ENCODE measurements at regions not wholly inside any gene's neighbourhood (a gene's known extent, or its start where the extent isn't known, plus 50 kb on each side); places are given as distances from the start of the nearest gene placed in this dataset.

DNA sequence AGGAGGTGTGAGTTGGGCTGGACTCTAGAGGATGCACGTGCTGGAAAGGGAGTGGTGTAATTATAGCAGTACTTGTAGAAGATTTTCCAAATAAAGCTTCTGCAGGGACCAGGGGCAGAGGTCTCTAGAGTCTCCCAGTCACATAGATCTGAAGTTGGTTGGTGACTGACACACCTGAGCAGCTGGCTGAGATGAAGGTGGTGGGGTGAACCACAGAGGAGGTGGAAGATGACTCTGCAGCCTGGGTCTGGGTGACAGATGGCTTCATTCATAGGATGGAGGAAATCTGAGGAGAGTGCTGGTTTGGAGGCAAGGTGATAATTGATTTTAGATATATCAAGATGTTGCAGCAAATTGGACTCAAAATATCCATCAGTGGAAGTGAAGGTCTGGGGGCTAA is 178.9 kb upstream of the IVNS1ABP start:
- no peak for DNase-seq

DNA sequence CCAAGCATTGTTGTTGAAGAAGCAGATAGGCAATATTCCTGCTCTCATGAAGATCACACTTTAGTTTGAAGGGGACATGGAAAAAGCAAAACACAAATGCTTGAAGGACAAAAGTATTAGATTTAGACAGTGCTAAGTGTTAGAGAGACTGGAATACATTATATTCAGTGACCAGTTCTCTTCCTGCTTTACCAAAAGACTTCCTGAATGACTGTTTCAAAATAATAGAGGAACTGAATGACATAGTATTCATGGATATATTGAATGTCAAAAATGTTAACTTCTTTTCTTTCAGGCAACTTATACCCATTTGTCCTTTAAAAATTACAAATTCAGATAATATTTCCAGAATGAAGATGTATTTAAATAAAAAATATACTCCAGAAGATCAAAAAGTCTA is 178.0 kb upstream of the IVNS1ABP start:
- no peak for DNase-seq

DNA sequence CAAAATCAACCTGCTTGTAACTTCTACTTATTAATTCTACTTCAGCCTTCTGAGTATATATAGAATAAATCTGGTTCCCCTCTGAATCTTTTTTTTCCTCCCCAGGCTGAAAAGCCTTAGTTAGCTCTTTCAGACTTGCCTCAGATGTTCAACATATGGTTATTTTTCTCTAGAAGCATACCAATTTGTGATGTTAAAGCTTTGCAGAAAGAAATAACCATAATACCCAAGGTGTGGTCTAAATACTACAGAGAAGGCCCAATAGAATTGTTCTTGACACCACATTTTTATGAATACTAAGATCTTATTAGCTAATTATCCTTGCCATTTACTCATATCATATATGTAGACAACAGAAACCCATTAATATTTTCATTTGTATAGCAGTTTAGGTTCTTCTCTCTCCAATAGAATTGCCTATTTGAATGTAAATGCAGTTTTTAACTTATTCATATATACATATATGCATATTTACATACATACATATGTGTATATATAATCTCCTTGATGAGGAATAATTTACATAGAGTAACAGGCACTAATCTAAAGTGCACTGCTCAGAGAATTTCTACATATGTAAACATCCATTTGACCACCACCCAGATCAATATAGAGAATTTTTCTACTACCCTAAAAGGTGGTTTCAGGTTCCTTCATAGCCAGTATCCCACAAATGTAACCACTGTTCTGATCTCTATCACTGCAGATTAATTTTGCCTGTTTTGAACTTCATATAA is 175.2 kb upstream of the IVNS1ABP start:
- DNase-seq, result no peak

DNA sequence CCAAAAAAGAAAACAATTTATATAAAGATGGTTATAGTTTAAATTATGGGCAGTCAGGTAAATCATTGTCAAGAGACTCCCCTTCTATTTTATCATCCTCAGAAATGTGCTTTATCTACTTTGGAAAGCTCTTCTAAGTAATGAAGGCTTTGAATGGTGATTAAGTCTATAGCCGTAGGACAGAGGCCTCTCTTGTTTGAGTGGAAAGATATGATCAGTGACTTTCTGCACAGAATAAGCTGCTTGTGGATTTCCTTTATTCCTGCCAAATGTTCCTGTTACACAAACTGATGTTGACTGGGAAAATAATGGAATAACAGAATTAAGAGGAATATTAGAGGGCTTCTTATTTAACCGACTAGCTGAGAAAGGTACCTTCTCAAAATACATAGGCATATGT is 174.6 kb upstream of the IVNS1ABP start:
- no peak for DNase-seq

DNA sequence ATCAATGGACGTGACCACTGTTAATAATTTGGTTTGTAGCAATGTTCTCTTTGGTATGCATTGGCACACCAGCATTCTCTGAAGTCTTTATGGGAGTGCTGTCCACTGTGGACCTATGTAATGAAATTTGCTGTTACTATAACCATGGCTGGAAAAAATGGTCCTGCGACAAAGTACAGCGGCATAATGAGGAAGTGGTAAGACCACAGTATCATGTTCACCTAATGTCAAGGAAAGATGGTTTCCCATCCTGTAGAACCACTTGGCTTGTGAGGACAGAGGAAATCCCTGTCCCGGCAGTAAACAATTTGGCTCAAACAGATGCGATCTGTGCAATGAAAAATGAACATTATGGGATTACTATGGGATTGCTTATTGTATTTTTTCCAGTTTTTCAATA is 173.9 kb upstream of the IVNS1ABP start:
- DNase-seq, result no peak

DNA sequence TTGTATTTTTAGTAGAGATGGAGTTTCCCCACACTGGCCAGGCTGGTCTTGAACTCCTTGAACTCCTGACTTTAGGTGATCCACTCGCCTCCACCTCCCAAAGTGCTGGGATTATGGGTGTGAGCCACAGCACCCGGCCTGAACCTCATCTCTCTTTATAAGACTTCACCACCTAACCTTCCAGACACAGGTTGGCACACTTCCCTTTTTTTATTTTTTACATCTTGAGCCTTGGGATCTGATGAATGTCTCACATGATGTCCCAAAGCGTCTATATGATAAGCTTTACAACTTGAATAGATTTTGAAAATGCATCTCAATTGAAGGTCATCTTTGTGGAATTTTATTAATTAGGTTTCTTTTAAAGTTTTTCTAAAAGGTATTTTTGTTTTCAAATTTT is 172.4 kb upstream of the IVNS1ABP start:
- no peak for DNase-seq

DNA sequence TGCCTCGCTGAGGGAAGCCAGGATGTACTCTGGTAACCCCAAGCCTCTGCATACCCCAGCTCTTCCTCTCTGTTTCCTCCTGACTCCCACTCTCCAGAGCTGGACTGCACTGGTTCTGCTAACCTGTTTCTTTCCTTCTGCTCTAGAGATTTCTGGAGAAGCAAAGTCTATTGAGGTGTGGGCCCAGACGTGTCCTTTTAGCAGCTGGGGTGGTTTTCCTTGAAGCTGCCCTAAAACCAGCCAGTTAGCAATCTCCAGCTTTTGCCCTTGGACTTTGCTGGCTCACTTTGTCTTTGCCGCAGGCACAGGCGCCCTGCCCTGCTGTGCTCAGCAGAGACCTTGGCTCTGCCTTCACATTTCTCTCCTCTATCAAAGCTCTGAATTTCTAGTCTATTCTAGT is 171.8 kb upstream of the IVNS1ABP start:
- DNase-seq, result no peak

DNA sequence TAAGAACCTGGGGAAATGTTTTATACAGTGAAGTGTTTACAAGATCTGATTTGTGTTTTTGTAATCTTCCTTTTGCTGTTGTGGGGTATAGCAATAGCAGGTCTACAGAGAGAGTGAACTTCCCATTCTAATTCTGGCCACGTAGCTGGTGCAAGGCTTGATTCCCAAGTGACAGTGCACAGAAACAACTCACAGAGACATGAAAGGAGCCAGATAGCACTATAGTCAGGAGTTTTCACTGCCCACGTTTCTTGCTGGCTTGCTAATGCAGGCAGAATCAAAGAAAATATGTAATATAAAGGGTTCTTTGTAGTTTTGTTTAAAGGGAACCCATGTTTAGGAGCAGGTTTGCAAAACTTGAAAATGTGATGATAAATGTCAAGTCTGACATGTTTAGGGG is 170.9 kb upstream of the IVNS1ABP start:
- DNase-seq, result no peak

DNA sequence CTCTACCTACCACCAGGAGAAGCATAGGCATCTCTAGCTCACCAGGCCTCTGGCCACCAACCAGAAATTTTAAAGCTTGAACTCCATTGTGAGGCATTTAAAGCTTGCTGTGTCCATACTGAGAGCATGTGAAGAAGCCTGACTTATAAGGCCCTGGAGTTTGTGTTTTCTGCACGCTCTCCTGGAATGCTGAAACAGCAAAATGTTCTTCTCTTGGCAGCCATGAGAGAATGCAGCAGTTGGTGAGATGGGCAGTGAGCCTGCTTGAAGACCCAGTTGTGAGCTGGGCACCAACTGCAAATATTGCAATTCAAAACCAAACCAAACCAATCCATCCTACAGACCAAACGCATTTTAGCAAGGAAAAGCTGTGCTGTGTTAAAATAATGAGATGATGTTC is 170.0 kb upstream of the IVNS1ABP start:
- no peak for DNase-seq

DNA sequence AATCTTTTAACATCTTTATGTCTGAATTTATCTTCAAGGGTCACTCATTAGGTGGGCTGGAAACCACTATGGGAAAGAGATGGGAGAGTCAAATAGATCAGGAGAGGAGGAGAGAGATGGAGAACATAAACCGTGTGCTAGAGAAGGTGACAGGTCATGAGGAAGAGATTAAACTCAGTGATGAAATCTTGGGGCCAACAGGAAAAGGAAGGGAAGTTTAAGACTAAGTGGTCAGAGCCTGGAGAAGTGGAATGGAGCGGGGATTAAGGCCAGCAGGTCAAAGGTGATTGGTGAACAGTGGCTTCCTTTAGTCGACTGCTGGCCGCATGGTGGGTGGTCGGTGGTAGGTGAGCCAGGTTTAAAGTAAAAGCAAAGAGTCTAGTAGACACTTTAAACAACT is 169.3 kb upstream of the IVNS1ABP start:
- no peak for DNase-seq

DNA sequence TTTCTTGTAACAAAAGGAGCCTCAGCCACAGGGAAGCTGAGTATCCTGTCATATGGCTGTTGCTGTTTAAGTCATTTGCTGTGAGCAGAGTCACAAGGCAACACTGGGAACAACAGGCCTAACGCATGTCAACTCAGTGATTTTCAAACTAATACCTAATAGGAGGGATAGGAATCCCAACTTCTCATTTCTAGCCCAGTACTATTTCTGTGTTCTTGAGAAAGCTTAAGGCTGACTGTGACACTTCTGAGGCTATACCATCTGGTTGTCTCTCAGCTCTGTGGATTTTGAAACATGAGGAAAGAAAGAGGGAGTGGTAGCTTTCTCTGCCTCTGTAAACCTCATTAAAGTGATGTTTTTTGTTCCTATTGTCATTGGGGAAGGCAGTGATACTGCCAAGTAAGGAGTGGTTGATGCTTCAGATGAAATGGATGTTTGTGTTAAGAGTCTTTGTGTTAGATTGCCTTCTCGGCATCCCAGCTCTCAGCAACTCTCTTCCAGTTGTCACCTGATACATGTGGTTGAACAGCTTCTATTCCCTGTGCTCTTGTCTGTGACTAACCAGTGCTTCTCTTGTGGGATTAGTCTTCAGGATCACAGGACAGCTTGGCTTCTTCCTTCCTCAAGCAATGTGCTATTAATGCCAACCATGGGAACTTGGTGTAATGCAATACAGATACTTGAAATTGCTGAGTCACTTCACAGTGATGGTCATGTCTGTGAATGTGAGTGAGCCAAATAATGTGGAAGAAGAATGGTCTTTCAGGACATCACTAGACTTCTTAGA is 166.8 kb upstream of the IVNS1ABP start:
- DNase-seq, result no peak

DNA sequence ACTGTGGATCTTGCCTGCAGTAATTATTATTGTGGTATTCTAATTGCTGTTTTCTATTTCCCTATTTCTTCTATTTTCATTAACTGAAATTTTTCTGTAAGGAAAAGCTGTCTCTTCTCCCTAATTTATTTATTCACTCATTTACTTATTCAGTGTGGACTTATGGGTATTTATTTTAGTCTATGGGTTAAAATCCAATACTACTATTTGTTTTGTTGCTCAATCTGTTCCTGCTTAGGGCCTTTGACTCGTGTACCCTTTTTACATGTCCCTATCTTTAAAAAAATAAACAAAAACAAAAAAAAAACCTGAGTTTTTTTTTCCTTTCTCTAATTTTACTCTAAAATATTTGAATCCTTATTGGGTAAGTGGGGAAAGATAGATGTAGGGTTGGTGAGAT is 166.2 kb upstream of the IVNS1ABP start:
- no peak for DNase-seq

DNA sequence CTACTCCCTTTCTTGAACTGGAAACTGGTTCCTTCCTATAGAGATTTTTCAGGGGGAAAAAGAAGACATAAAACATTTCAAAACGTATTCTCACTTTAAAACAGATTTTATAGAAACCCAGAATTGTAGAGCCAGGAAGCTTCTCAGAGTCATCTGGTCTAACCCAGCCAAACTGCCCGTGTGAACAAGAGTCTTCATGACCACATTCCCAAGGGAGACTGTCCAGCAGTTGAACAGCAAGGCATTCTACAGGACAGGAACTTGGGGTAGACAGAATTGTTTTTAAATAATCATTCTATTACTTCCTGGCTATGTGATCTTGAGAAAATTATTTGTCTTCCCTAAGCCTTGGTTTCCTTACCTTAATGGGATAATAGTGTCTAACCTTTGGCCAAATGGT is 163.5 kb upstream of the IVNS1ABP start:
- DNase-seq, result no peak

DNA sequence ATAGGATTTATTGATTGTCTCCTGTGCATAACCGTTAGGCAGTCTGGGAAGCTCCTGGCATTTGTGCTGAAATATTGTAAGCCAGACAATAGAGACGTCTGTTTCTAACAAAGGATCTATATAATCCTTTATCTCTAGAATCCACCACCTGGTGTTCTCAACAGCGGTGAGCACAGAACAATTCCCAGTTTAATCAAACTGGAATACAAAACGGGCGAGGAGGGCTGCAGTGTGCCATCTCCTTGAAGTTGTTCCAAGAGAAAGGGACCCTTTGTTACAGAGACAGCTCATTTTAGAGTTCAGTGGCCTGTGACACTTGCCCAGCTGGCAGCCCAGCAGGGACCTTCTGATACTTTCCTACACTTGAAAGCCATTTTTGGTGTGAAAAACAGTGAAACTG is 162.8 kb upstream of the IVNS1ABP start:
- no peak for DNase-seq

DNA sequence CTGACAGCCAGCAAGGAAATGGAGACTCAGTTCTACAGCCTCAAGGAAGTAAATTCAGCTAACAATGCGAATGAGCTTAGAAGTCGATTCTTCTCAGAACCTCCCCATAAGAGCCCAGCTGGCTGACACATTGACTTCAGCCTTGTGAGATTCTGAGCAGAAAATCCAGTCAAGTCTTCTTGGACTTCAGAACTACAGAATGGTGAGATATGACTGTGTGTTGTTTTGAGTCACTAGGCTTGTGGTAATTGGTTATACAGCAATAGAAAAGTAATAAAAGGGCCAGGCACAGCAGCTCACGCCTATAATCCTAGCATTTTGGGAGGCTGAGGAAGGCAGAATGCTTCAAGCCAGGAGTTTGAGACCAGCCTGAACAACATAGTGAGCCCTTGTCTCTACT is 161.8 kb upstream of the IVNS1ABP start:
- no peak for DNase-seq

DNA sequence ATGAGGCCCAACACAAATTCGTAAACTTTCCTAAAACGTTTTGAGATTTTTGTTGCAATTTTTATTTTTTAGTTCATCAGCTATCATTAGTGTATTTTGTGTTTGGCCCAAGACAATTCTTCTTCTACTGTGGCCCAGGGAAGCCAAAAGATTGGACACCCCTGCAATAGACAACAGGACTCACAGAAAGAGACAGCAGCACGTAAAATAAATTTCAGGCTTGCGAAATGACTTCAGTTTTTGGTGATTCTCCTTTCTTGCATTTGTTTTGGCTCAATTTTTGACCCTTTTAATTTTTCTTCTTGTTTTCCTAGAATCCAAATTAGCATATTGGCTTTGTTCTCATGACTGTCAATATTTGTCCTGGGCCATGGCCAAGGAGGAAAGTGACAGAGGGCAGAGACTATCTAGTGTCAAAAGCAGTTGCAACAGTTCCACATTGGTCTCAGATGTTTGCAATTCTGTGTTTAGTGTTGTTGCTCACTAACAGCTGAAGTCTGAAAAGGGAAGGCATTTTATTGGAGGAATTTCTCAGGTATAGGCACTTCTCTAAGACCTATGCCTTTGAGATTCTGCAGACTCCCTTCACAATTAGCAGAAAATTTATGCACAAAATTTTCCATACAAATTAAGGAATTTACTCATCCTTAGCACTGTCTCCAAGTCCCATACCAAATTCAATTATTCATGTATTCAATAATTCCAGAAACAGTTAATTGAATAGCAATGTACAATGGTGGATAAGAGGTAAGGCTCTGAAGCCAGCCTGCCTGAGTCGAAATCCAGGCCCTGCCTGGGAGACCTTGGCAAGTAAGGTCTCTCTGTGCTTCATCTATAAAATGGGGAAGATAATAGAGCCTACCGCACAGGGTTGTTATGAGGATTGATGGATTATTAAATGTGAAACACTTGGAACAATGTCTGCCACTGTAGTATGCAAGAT is 160.9 kb upstream of the IVNS1ABP start:
- DNase-seq, result no peak

DNA sequence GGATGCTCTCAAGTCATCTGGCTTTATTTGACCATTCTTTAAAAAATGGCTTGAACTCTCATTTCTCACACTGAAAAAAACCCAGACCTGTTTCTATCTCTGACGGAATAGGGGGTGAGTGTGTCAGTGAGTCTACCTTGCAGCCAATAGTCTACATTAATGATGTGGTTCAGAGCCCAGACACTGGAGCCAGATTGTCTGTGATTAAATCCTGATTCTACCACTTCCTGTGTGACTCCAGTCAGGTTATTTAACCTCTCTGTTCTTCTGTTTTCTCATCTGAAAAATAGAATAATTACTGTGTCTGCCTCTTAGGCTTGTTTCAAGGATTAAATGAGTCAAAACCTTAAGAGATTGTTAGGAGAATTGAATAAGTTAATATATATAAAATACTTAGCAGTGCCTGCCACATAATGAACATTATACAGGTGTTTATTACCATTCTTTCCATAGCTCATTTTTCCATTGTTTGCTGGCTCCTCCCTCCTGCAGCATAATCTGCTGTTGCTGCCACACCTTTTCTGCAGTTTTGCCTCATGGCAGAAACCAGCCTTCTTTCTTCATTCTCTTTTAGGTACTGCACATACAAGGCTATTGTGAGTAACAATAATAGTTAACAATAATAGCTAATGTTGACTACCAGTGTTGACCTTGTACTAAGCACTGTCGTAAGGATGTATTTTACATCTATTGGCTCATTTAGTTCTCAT is 157.6 kb upstream of the IVNS1ABP start:
- no peak for DNase-seq

DNA sequence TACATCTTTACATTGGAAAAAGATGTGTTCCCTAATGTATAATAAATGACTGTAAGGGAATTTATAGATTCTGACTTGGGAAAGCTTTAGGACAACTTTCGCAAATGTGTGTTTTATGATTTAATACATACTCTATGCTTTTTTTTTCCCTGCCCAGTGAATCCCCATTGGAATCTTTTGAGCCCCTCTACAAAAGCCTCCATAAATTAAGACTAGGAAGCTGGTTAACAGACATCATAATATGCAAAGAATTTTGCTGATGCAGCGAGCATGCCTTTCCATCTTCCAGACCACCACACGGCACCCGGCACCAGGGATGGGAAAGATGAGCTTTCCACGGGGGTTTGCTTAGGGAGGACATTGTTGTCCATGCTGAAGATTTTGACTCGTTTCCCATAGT is 156.1 kb upstream of the IVNS1ABP start:
- DNase-seq, result no peak

DNA sequence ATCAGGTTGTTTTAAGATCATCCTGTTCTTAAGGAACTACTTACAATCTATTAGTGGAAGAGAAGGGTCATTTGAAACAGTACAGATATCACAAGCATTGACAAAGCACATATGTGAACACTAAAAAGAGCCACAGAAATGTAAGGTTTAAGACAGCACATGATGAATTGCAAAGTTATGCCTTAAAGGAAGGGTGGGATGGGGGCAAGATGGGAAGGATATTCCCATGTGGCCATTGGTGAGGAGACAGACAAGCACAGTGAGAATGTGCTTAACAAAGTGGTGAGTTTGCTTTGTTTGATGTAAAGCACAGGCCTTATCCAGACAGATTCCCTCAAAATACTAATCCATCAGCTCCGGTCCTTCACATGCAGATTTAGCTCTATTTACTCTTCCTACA is 151.6 kb upstream of the IVNS1ABP start:
- DNase-seq, result no peak

DNA sequence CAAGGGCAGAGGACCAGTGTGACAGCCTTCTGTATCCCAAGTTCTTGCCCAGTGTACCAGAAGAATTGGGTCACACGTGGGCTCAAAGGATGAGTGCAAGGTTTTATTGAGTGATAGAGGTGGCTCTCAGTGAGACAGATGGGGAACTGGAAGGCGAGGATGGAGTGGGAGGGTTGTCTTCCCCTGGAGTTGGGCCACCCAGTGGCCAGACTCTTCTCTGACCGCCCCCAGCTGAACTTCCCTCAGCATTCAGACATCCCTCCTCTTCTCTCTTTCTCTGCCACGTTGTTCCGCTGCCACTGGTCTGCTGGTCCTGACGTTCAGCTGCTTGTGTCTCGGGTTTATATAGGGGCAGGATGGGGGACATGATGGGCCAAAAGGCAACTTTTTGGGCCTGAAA is 150.1 kb upstream of the IVNS1ABP start:
- DNase-seq, result no peak

DNA sequence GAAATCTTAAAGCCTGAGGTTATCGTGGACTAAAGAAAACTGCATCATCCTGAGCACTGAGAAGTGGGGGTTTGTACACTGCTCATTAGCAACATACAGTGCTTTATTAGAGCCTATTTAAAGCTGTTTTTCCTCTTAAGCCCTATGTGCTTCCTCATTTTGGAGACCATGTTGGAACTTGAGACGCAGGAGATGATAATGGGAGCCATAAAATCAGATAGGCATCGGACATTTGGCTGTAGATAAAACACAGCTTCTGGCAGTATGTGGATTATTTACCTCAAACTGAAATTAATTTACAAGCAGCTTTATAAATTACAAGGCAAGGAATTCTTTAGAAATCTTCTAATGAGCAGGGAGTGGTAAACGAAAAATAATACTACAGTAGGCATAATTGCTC is 147.7 kb upstream of the IVNS1ABP start:
- no peak for DNase-seq

DNA sequence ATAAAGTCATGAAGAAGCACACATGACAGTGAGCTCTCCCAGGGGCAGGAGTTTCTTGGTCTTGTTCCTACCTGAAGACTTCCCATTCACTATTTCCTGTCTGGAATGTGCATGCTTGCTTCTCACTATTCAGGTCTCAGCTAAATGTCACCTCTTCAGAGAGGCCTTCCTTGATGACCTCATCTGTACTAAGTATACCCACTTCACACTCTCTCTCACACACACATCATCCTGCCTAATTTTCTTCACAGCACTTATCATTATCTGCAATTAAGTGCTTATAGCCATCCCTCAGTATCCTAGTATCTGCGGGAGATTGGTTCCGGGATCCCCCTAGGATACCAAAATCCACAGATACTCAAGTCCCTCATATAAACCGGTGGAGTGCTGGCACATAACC is 146.4 kb upstream of the IVNS1ABP start:
- no peak for DNase-seq

DNA sequence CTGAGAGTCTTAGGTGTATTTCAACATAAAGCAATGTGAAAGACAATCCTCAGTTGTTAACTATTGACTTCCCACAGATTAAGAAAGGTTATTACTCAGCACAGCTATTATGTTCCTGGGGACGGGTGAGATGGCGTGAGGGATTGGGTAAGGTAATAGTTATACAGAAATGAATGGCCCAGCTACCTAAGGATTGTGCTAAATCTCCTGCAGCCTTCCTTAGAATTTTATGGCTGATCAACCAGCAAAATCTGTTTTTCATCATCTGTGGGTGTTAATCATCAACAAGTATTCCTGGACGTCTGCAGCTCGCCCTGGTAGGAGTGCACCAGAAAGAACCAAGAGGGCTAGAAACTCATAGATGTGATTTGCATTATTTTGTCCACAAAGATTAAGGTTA is 146.0 kb upstream of the IVNS1ABP start:
- DNase-seq, result no peak
